ENCODE measurements at regions not wholly inside any gene's neighbourhood (a gene's known extent, or its start where the extent isn't known, plus 50 kb on each side); places are given as distances from the start of the nearest gene placed in this dataset.

DNA sequence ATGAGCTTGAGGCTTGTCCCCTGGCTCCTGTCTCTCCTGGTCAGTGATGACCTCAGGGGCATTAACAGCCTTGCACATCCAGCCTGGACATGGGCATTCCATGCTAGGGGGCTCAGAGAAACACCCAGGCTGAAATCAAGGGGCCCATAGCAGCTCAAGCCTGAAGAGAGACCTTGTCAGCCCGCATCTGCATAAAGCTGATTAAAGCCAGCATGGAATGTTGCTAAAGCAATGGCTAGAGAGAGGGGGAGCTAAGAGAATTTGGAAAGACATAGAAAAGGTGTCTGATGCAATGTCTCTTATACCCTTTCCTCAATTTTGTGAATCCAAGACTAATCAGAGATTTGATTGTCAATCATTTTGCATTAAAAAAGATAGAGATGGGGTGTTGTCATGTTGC lies 51.4 kb upstream of the WSCD1 start:
- Mint-ChIP-seq H3K4me1 (no peaks in the 10 kb centered on the region), H3K9me3 (no peaks in the 10 kb centered on the region), H3K27me3 (ENCODE audit: low read depth) (peaks cover 42% of the 10 kb centered on the region), H3K27ac (no peak overlapping the region), H3K4me3 (no peak overlapping the region), H3K36me3 (no peaks in the 10 kb centered on the region)
- peak in 1 of 2 experiments; percentile 9 for DNase-seq (ENCODE audit: low spot score in 2 of 2, unreplicated experiment in 2 of 2)
- TF ChIP-seq, protein P1, sequence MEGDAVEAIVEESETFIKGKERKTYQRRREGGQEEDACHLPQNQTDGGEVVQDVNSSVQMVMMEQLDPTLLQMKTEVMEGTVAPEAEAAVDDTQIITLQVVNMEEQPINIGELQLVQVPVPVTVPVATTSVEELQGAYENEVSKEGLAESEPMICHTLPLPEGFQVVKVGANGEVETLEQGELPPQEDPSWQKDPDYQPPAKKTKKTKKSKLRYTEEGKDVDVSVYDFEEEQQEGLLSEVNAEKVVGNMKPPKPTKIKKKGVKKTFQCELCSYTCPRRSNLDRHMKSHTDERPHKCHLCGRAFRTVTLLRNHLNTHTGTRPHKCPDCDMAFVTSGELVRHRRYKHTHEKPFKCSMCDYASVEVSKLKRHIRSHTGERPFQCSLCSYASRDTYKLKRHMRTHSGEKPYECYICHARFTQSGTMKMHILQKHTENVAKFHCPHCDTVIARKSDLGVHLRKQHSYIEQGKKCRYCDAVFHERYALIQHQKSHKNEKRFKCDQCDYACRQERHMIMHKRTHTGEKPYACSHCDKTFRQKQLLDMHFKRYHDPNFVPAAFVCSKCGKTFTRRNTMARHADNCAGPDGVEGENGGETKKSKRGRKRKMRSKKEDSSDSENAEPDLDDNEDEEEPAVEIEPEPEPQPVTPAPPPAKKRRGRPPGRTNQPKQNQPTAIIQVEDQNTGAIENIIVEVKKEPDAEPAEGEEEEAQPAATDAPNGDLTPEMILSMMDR (IDR thresholded peaks at IDR 0.05; ENCODE audit: unreplicated experiment) = no peak

DNA sequence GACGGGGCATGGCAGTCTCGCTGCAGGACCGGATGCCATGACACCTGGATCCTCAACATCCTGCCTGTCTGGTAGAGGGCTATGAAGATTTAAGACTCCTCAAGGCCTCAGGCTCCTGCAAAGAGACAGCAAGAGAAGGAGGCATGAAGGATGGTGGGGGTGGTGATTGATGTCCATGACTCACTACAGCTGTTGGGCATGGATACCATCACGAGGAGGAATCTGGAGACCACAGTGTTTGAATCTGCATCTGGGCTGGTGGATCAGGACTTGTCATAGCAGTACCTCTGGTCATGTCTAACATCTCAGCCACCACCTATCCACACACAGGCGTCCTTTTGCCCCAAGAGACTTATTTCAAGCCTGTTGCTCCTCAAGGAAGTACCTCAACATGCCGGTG lies 50.2 kb upstream of the WSCD1 start:
- Mint-ChIP-seq H3K9me3 (no peaks in the 10 kb centered on the region), H3K36me3 (no peaks in the 10 kb centered on the region), H3K27ac (no peak overlapping the region), H3K4me1 (no peaks in the 10 kb centered on the region), H3K4me3 (no peak overlapping the region), H3K27me3 (ENCODE audit: low read depth) (peaks cover 45% of the 10 kb centered on the region)
- TF ChIP-seq, protein P1 (IDR thresholded peaks at IDR 0.05; ENCODE audit: unreplicated experiment) = no peak
- DNase-seq (ENCODE audit: low spot score in 2 of 2, unreplicated experiment in 2 of 2) = peak in 1 of 2 experiments; percentile 17

DNA sequence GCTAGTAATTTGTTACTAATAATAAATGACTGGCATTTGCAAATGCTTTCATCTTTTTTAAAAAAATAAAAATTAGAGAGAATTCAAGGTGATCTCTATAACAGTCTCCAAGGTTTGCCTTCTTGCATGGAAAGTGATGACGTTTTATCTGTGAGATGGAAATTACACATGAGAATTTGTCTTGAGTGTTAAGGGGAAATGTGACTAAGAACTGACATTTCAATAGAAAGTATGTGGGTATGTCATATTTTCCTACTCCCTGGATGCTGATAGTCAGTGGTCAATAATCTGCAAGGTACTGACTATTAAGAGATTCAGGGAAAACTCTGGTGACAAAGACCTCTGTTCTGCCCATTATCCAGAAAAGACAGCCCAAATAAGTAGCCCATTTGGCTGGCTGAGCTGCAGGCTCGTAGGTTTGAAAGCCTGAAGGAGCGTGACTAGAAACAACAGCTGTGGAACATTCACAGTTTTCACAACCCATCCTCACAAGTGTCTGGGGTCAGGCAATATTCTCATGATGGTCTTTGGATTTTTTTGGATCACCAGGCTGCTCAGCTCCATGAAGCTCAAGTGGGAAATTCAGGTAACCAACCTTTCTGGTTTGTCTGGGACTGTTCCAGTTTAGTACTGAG lies 49.7 kb upstream of the WSCD1 start:
- no peaks in the 10 kb centered on the region for H3K9me3 Mint-ChIP-seq
- H3K27me3 Mint-ChIP-seq (ENCODE audit: low read depth) = peaks cover 50% of the 10 kb centered on the region
- H3K4me3 Mint-ChIP-seq = no peak overlapping the region

More for the DNA sequence above, 49.7 kb upstream of the WSCD1 start:
- Mint-ChIP-seq H3K27ac (no peak overlapping the region), H3K4me1 (no peaks in the 10 kb centered on the region), H3K36me3 (no peaks in the 10 kb centered on the region)
- no peak for DNase-seq (ENCODE audit: low spot score in 2 of 2, unreplicated experiment in 2 of 2)
- TF ChIP-seq, protein P1 (IDR thresholded peaks at IDR 0.05; ENCODE audit: unreplicated experiment) = no peak

Measured in mesothelial cell of epicardium (in vitro differentiated cells).